Stimulated activated CD4-positive, alpha-beta T cell treated with anti-CD3 and anti-CD28 coated beads, Interleukin-1b, Interleukin-23, amount 100 ng/mL, for 48 hours (primary cell): ENCODE measurements at regions not wholly inside any gene's neighbourhood (a gene's known extent, or its start where the extent isn't known, plus 50 kb on each side); places are given as distances from the start of the nearest gene placed in this dataset.
"Not testable (repeated sequence)": the region's sequence is repeated elsewhere in the genome, so short reads cannot be mapped to it uniquely, and the experiment has no call there.

Experiments
- DNase-seq: peaks from one replicate; pipeline ENCODE4 v3.0.0-alpha.2; 2020

- DNase-seq = no peak
Observed at GRCh38 chr15:56568466-56569167, 103.7 kb upstream of the MNS1 start.

- DNase-seq = no peak
Observed at GRCh38 chr15:56557415-56557814, 92.5 kb upstream of the MNS1 start.

- no peak for DNase-seq
Observed at GRCh38 chr15:56553486-56553885, 88.5 kb upstream of the MNS1 start.

GRCh38 chr15:56552659-56553058, 87.7 kb upstream of the MNS1 start:
- no peak for DNase-seq

- not testable (repeated sequence) for DNase-seq
Observed at GRCh38 chr15:56540570-56540969, 75.6 kb upstream of the MNS1 start.

GRCh38 chr15:56540157-56540556, 75.2 kb upstream of the MNS1 start:
- DNase-seq = not testable (repeated sequence)

GRCh38 chr15:56538901-56539545, 74.1 kb upstream of the MNS1 start:
- DNase-seq = no peak

GRCh38 chr15:56537881-56538280, 72.9 kb upstream of the MNS1 start:
- DNase-seq = peak; percentile 30

- no peak for DNase-seq
Observed at GRCh38 chr15:56534728-56535127, 69.8 kb upstream of the MNS1 start.

GRCh38 chr15:56533731-56534403, 68.9 kb upstream of the MNS1 start:
- DNase-seq = no peak

- DNase-seq = no peak
Observed at GRCh38 chr15:56532721-56533460, 68.0 kb upstream of the MNS1 start.

GRCh38 chr15:56530157-56530556, 65.2 kb upstream of the MNS1 start:
- DNase-seq = no peak

- no peak for DNase-seq
Observed at GRCh38 chr15:56528136-56528535, 63.2 kb upstream of the MNS1 start.

- no peak for DNase-seq
Observed at GRCh38 chr15:56524915-56525314, 60.0 kb upstream of the MNS1 start.

- DNase-seq = no peak
Observed at GRCh38 chr15:56523521-56523920, 58.6 kb upstream of the MNS1 start.

GRCh38 chr15:56519000-56519399, 54.1 kb upstream of the MNS1 start:
- DNase-seq = no peak
